ENCODE measurements at regions not wholly inside any gene's neighbourhood (a gene's known extent, or its start where the extent isn't known, plus 50 kb on each side); places are given as distances from the start of the nearest gene placed in this dataset.
A peak's percentile ranks its signal among the peaks of the same experiment; 100 is the strongest.
"Not testable (repeated sequence)": the region's sequence is repeated elsewhere in the genome, so short reads cannot be mapped to it uniquely, and the experiment has no call there.

- DNase-seq, result no peak
Observed at GRCh38 chr11:92546603-92547002, 322.0 kb downstream of the FAT3 start.

- no peak for DNase-seq
Observed at GRCh38 chr11:92550411-92550810, 325.8 kb downstream of the FAT3 start.

GRCh38 chr11:92550871-92551270 is 326.3 kb downstream of the FAT3 start:
- DNase-seq, result no peak

- DNase-seq, result peak; percentile 13
Observed at GRCh38 chr11:92552942-92553341, 328.3 kb downstream of the FAT3 start.

- no peak for DNase-seq
Observed at GRCh38 chr11:92554688-92555087, 330.1 kb downstream of the FAT3 start.

- DNase-seq, result no peak
Observed at GRCh38 chr11:92556431-92556830, 331.8 kb downstream of the FAT3 start.

GRCh38 chr11:92557879-92558278 is 333.3 kb downstream of the FAT3 start:
- no peak for DNase-seq

GRCh38 chr11:92558323-92558722 is 333.7 kb downstream of the FAT3 start:
- no peak for DNase-seq

- no peak for DNase-seq
Observed at GRCh38 chr11:92569726-92570125, 345.1 kb downstream of the FAT3 start.

- no peak for DNase-seq
Observed at GRCh38 chr11:92572559-92572958, 347.9 kb downstream of the FAT3 start.

GRCh38 chr11:92576315-92576714 is 351.7 kb downstream of the FAT3 start:
- DNase-seq, result no peak

- no peak for DNase-seq
Observed at GRCh38 chr11:92580908-92581307, 356.3 kb downstream of the FAT3 start.

GRCh38 chr11:92588393-92588792 is 363.8 kb downstream of the FAT3 start:
- DNase-seq, result no peak

GRCh38 chr11:92589512-92589911 is 364.9 kb downstream of the FAT3 start:
- no peak for DNase-seq

- DNase-seq, result no peak
Observed at GRCh38 chr11:92591521-92591920, 366.9 kb downstream of the FAT3 start.

GRCh38 chr11:92594251-92594650 is 369.6 kb downstream of the FAT3 start:
- no peak for DNase-seq

GRCh38 chr11:92595052-92595451 is 370.4 kb downstream of the FAT3 start:
- no peak for DNase-seq

GRCh38 chr11:92596596-92597317 is 372.1 kb downstream of the FAT3 start:
- no peak for DNase-seq

- DNase-seq, result no peak
Observed at GRCh38 chr11:92601048-92601447, 368.4 kb upstream of the MTNR1B start.

- no peak for DNase-seq
Observed at GRCh38 chr11:92605667-92606066, 363.8 kb upstream of the MTNR1B start.

- DNase-seq, result no peak
Observed at GRCh38 chr11:92607969-92608722, 361.3 kb upstream of the MTNR1B start.

GRCh38 chr11:92611157-92611556 is 358.3 kb upstream of the MTNR1B start:
- DNase-seq, result no peak

GRCh38 chr11:92618020-92618419 is 351.4 kb upstream of the MTNR1B start:
- not testable (repeated sequence) for DNase-seq

- DNase-seq, result no peak
Observed at GRCh38 chr11:92623055-92623454, 346.4 kb upstream of the MTNR1B start.

- DNase-seq, result no peak
Observed at GRCh38 chr11:92625894-92626293, 343.6 kb upstream of the MTNR1B start.

Measured in NCI-H1694 treated with DMSO at 0.1 percent for 48 hours (cell line).